ENCODE measurements at regions not wholly inside any gene's neighbourhood (a gene's known extent, or its start where the extent isn't known, plus 50 kb on each side); places are given as distances from the start of the nearest gene placed in this dataset.

GRCh38 chr1:29601021-29601420 lies 364.7 kb downstream of the PTPRU start:
- H3K4me3 Mint-ChIP-seq (ENCODE audit: unreplicated experiment) = no peak overlapping the region
- Histone ChIP-seq H3K36me3 (ENCODE audit: control insufficient read depth, insufficient read depth, low read length) (no peaks in the 10 kb centered on the region), H3K9me3 (no peaks in the 10 kb centered on the region), H3K4me3 (ENCODE audit: low read depth, low read length) (no peak overlapping the region), H3K27me3 (replicated peaks; ENCODE audit: control insufficient read depth, insufficient read depth, low read length) (no peaks in the 10 kb centered on the region; the same call in 1 of the 2 replicates), H3K4me1 (no peaks in the 10 kb centered on the region)
- ChIA-PET CTCF (no interaction called here), POLR2A (no interaction called here)
- TF ChIP-seq CTCF (IDR thresholded peaks at IDR 0.05; ENCODE audit: insufficient read depth in 1 of 2, low read depth in 1 of 2, low read length in 1 of 2, severe bottlenecking in 1 of 2, unreplicated experiment in 1 of 2) = no peak
- BruUV-seq (replicated peaks) = no TSS peak
- H3K27ac Mint-ChIP-seq (ENCODE audit: unreplicated experiment) = no peak overlapping the region
- no peaks in the 10 kb centered on the region for H3K4me1 Mint-ChIP-seq (ENCODE audit: low read depth, unreplicated experiment)
- peaks cover 15% of the 10 kb centered on the region for H3K9me3 Mint-ChIP-seq (ENCODE audit: unreplicated experiment)
- intact Hi-C loops (cut with micrococcal nuclease; ENCODE audit: unreplicated experiment) = no loop called here
- DNase-seq = no peak
- no peaks in the 10 kb centered on the region for H3K36me3 Mint-ChIP-seq (ENCODE audit: insufficient read depth, unreplicated experiment)
- H3K27me3 Mint-ChIP-seq (ENCODE audit: insufficient read depth, unreplicated experiment) = peaks cover 5% of the 10 kb centered on the region

GRCh38 chr1:29599826-29600225 lies 363.5 kb downstream of the PTPRU start:
- Mint-ChIP-seq H3K4me1 (ENCODE audit: low read depth, unreplicated experiment) (no peaks in the 10 kb centered on the region), H3K27ac (ENCODE audit: unreplicated experiment) (no peak overlapping the region), H3K4me3 (ENCODE audit: unreplicated experiment) (no peak overlapping the region), H3K9me3 (ENCODE audit: unreplicated experiment) (peaks cover 15% of the 10 kb centered on the region), H3K27me3 (ENCODE audit: insufficient read depth, unreplicated experiment) (peaks cover 5% of the 10 kb centered on the region), H3K36me3 (ENCODE audit: insufficient read depth, unreplicated experiment) (no peaks in the 10 kb centered on the region)
- Histone ChIP-seq H3K4me3 (ENCODE audit: low read depth, low read length) (no peak overlapping the region), H3K27me3 (replicated peaks; ENCODE audit: control insufficient read depth, insufficient read depth, low read length) (no peaks in the 10 kb centered on the region; the same call in 1 of the 2 replicates), H3K36me3 (ENCODE audit: control insufficient read depth, insufficient read depth, low read length) (no peaks in the 10 kb centered on the region), H3K4me1 (no peaks in the 10 kb centered on the region), H3K9me3 (no peaks in the 10 kb centered on the region)
- intact Hi-C loops (cut with micrococcal nuclease; ENCODE audit: unreplicated experiment) = no loop called here
- TF ChIP-seq CTCF (IDR thresholded peaks at IDR 0.05; ENCODE audit: insufficient read depth in 1 of 2, low read depth in 1 of 2, low read length in 1 of 2, severe bottlenecking in 1 of 2, unreplicated experiment in 1 of 2) = no peak
- ChIA-PET CTCF (no interaction called here), POLR2A (no interaction called here)
- DNase-seq = no peak
- BruUV-seq (replicated peaks) = no TSS peak

- POLR2A ChIA-PET = no interaction called here
- no peaks in the 10 kb centered on the region for H3K36me3 Mint-ChIP-seq (ENCODE audit: insufficient read depth, unreplicated experiment)
- intact Hi-C loops (cut with micrococcal nuclease; ENCODE audit: unreplicated experiment) = no loop called here
- H3K36me3 ChIP-seq (ENCODE audit: control insufficient read depth, insufficient read depth, low read length) = no peaks in the 10 kb centered on the region
- H3K4me1 ChIP-seq = no peaks in the 10 kb centered on the region
- H3K4me3 ChIP-seq (ENCODE audit: low read depth, low read length) = no peak overlapping the region
- H3K4me1 Mint-ChIP-seq (ENCODE audit: low read depth, unreplicated experiment) = no peaks in the 10 kb centered on the region
- no TSS peak for BruUV-seq (replicated peaks)
- no peak overlapping the region for H3K27ac Mint-ChIP-seq (ENCODE audit: unreplicated experiment)
- H3K9me3 Mint-ChIP-seq (ENCODE audit: unreplicated experiment) = peaks cover 10% of the 10 kb centered on the region
- DNase-seq = no peak
- TF ChIP-seq CTCF (IDR thresholded peaks at IDR 0.05; ENCODE audit: insufficient read depth in 1 of 2, low read depth in 1 of 2, low read length in 1 of 2, severe bottlenecking in 1 of 2, unreplicated experiment in 1 of 2) = no peak
- H3K27me3 Mint-ChIP-seq (ENCODE audit: insufficient read depth, unreplicated experiment) = peaks cover 5% of the 10 kb centered on the region
- no peaks in the 10 kb centered on the region; the same call in 1 of the 2 replicates for H3K27me3 ChIP-seq (replicated peaks; ENCODE audit: control insufficient read depth, insufficient read depth, low read length)
- no peak overlapping the region for H3K4me3 Mint-ChIP-seq (ENCODE audit: unreplicated experiment)
- H3K9me3 ChIP-seq = no peaks in the 10 kb centered on the region
- CTCF ChIA-PET = no interaction called here
Measured at GRCh38 chr1:29599071-29599470, 362.7 kb downstream of the PTPRU start.
